ENCODE measurements at regions not wholly inside any gene's neighbourhood (a gene's known extent, or its start where the extent isn't known, plus 50 kb on each side); places are given as distances from the start of the nearest gene placed in this dataset.
"Not testable (repeated sequence)": the region's sequence is repeated elsewhere in the genome, so short reads cannot be mapped to it uniquely, and the experiment has no call there.

DNA sequence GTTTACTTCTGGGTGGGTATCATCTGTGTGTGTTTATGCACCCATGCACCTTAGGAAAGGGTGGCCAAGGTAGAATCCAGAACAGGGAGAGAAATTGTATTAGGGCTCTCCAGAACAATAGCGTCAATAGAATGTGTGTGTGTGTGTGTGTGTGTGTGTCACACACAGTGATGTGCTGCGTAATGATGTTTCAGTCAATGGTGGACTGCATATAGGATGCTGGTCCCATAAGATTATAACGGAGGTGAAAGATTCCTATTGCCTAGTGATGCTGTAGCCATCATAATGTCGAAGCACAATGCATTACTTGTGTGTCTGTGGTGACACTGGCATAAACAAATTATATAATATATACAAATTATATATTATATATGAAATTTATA lies 69.3 kb upstream of the PRR23C start:
- 88 to 93% methylated on average over 4 of the region's 4 CpGs for WGBS, 2 donors
- TF ChIP-seq, protein P1, sequence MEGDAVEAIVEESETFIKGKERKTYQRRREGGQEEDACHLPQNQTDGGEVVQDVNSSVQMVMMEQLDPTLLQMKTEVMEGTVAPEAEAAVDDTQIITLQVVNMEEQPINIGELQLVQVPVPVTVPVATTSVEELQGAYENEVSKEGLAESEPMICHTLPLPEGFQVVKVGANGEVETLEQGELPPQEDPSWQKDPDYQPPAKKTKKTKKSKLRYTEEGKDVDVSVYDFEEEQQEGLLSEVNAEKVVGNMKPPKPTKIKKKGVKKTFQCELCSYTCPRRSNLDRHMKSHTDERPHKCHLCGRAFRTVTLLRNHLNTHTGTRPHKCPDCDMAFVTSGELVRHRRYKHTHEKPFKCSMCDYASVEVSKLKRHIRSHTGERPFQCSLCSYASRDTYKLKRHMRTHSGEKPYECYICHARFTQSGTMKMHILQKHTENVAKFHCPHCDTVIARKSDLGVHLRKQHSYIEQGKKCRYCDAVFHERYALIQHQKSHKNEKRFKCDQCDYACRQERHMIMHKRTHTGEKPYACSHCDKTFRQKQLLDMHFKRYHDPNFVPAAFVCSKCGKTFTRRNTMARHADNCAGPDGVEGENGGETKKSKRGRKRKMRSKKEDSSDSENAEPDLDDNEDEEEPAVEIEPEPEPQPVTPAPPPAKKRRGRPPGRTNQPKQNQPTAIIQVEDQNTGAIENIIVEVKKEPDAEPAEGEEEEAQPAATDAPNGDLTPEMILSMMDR (IDR thresholded peaks at IDR 0.05) = no peak
- TF ChIP-seq POLR2A (IDR thresholded peaks at IDR 0.05) (no peak), EP300 (IDR thresholded peaks at IDR 0.05) (no peak), POLR2AphosphoS5 (IDR thresholded peaks at IDR 0.05) (no peak)
- H3K27me3 ChIP-seq = peaks cover 0 to 9% (median 0%) of the 10 kb centered on the region in 3 donors
- intact Hi-C loops (cut with DNase I) = no loop called here
- no peaks in the 10 kb centered on the region for H3K4me1 ChIP-seq
- no peaks in the 10 kb centered on the region for H3K36me3 ChIP-seq
- H3K4me3 ChIP-seq = no peak overlapping the region
- DNase-seq = no peak
- H3K9me3 ChIP-seq = no peaks in the 10 kb centered on the region
- no peak overlapping the region for H3K27ac ChIP-seq

DNA sequence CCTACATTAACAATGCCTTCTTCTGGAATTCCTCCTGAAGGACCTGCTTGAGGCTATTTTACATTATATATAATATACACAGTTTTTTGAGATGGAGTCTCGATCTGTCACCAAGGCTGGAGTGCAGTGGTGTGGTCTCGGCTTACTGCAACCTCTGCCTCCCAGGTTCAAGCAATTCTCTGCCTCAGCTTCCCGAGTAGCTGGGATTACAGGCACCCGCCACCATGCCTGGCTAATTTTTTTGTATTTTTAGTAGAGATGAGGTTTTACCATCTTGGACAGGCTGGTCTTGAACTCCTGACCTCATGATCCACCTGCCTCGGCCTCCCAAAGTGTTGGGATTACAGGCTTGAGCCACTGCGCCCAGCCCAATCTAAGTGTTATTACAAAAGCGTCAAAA lies 71.9 kb upstream of the PRR23C start:
- intact Hi-C loops (cut with DNase I); H3K4me3 ChIP-seq; H3K27me3 ChIP-seq; H3K36me3 ChIP-seq; H3K9me3 ChIP-seq; DNase-seq; H3K27ac ChIP-seq; H3K4me1 ChIP-seq: not testable (repeated sequence)
- 55 to 85% methylated on average over 7 of the region's 7 CpGs for WGBS, 2 donors

DNA sequence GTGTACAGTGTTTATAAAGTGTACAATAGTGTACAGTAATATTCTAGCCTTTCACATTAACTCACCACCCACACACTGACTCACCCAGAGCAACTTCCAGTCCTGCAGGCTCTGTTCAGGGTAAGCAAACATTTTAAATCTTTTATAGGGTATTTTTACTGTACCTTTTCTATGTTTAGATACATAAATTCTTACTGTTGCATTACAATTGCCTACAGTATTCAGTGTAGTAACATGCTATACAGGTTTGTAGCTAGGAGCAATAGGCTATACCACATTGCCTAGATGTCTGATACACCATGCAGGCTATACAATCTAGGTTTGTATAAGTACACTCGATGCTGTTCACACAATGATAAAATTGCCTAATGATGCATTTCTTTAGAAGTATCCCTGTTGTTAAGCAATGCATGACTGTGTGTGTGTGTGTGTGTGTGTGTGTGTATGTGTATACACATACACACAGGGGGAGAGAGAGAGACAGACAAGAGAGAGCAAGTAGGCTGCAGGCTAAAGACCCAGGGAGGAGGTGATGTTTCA lies 72.5 kb upstream of the PRR23C start:
- intact Hi-C loops (cut with DNase I) = no loop called here

DNA sequence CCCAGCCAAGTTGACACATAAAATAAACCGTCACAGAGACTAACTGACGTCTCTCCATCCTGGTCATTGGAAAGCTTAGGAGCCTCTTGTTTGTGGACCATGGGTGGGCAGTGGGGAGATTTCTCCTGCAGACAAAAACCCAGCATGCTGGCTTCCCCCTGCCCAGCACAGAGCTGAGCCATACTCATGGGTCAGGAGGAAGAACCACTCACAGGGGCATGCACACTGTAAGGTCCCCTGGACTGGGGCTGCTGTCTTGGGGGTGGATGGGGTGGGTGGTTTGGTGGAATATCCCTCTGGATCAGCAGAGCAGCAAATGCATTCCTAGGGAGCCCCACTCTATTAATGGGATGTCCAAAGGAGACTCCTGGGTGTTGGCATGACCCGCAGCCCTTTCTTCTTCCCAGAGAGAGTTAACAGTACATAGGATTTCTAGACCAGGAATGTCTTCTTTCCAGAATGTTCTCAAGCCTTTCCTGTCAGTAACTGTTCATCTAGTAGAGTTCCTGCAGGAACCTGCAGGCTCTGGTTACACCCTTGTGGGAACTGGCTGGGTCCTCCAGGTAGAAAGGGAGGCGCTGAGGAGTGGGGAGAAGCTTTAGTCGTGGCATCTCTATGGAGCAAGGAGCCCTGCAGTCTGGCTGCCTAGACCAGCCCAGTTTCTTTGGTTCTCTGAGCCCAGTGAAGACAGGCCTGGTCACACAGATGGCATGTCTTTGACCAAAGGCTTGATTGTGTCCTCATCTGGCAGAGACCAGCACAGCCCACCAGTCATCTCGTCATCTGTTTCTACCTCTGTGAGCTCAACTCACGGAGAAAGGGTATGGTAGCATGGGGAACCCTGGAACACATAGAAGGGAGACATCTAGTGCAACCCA lies 73.4 kb upstream of the PRR23C start:
- intact Hi-C loops (cut with DNase I) = loop anchor here (2.0 kb wide), 1 partner anchor 207 kb away; no protein-coding TSS in a partner anchor
- TF ChIP-seq POLR2A (IDR thresholded peaks at IDR 0.05) (no peak), POLR2AphosphoS5 (IDR thresholded peaks at IDR 0.05) (no peak), EP300 (IDR thresholded peaks at IDR 0.05) (no peak)
- TF ChIP-seq, protein P1 (IDR thresholded peaks at IDR 0.05) = no peak
- no peaks in the 10 kb centered on the region for H3K4me1 ChIP-seq

More for the DNA sequence above, 72.5 kb upstream of the PRR23C start:
- H3K4me1 ChIP-seq = no peaks in the 10 kb centered on the region
- DNase-seq = no peak
- TF ChIP-seq EP300 (IDR thresholded peaks at IDR 0.05) = no peak
- TF ChIP-seq, protein P1 (IDR thresholded peaks at IDR 0.05) = no peak
- no peak for TF ChIP-seq POLR2AphosphoS5 (IDR thresholded peaks at IDR 0.05)
- no peak for TF ChIP-seq POLR2A (IDR thresholded peaks at IDR 0.05)
- H3K4me3 ChIP-seq = no peak overlapping the region
- H3K36me3 ChIP-seq = no peaks in the 10 kb centered on the region
- no peaks in the 10 kb centered on the region for H3K9me3 ChIP-seq
- WGBS, 2 donors = 19 to 64% methylated on average over 1 of the region's 1 CpG
- H3K27me3 ChIP-seq = peaks cover 0 to 1% (median 0%) of the 10 kb centered on the region in 3 donors
- H3K27ac ChIP-seq = no peak overlapping the region

DNA sequence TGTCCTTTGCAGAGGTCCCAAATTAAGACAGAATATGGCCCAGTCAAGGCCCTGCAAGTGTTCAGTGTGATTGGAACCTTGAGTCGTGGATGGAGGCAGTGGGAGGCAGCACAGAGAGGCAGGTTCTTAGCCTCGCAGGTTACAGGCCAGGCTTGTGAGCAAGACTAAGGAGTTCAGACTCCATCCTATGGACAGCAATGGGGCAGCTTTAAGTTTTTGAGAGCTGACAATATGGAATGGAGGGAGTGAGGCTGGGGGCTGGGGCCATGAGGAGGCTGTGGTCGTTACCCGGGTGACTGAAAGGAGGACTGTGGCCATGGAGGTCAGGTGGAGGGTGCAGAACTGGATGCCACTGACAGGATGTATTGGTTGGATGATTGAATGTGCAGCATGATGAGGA lies 74.1 kb upstream of the PRR23C start:
- H3K4me3 ChIP-seq = no peak overlapping the region
- no peaks in the 10 kb centered on the region for H3K27me3 ChIP-seq
- H3K27ac ChIP-seq = no peak overlapping the region
- no peaks in the 10 kb centered on the region for H3K9me3 ChIP-seq
- H3K4me1 ChIP-seq = no peaks in the 10 kb centered on the region
- no peak for TF ChIP-seq POLR2AphosphoS5 (IDR thresholded peaks at IDR 0.05)
- no peak for TF ChIP-seq POLR2A (IDR thresholded peaks at IDR 0.05)
- TF ChIP-seq EP300 (IDR thresholded peaks at IDR 0.05) = no peak
- TF ChIP-seq, protein P1 (IDR thresholded peaks at IDR 0.05) = no peak
- no peaks in the 10 kb centered on the region for H3K36me3 ChIP-seq
- no peak for DNase-seq
- intact Hi-C loops (cut with DNase I) = loop anchor here (2.0 kb wide), 1 partner anchor 206 kb away; no protein-coding TSS in a partner anchor
- 90 to 96% methylated on average over 4 of the region's 4 CpGs for WGBS, 2 donors

More for the DNA sequence above, 73.4 kb upstream of the PRR23C start:
- H3K9me3 ChIP-seq = no peaks in the 10 kb centered on the region
- no peak overlapping the region for H3K27ac ChIP-seq
- no peak overlapping the region for H3K4me3 ChIP-seq
- H3K36me3 ChIP-seq = no peaks in the 10 kb centered on the region
- 89 to 95% methylated on average over 7 of the region's 7 CpGs for WGBS, 2 donors
- DNase-seq = no peak
- H3K27me3 ChIP-seq = no peaks in the 10 kb centered on the region

Measured in sigmoid colon (tissue), 6 donors.